IMR-90 (cell line): ENCODE measurements at regions not wholly inside any gene's neighbourhood (a gene's known extent, or its start where the extent isn't known, plus 50 kb on each side); places are given as distances from the start of the nearest gene placed in this dataset.

Experiments used
- ATAC-seq: fragments of 200-7000 bp; cut with Tn5 transposase; 2 replicates; pipeline ENCODE4 v1.9.1; 2020; ENCODE audit warnings: low read depth, mild to moderate bottlenecking, moderate library complexity
- BruUV-seq: library from RNA; stranded (reverse); fragments of 400-500 nt; replicated peaks from 2 replicates; lab custom pipeline; 2021; lab: Mats Ljungman, UMichigan
- CTCF ChIA-PET: fragments of 300-600 bp; formaldehyde crosslinking; extraction: SDS; loops from one replicate; lab custom pipeline; 2021; ENCODE audit warnings: antibody characterized with exemption; lab: Yijun Ruan, JAX
- POLR2A ChIA-PET: fragments of 300-600 bp; sonication (Branson Sonifier 250); formaldehyde crosslinking; loops from one replicate; lab custom pipeline; 2022; ENCODE audit warnings: antibody characterized with exemption; ENCODE audit not compliant: unreplicated experiment; lab: Charles Lee
- DNase-seq: peaks from one replicate; pipeline ENCODE4 v3.0.0; 2013
- H2AFZ ChIP-seq: replicated peaks from 2 replicates; pipeline ENCODE3; 2013; ENCODE audit warnings: low read length, mild to moderate bottlenecking; ENCODE audit not compliant: poor library complexity
- H2AK5ac ChIP-seq: 2 replicates; pipeline ENCODE4 v1.6.1; 2013; ENCODE audit warnings: low read depth, low read length, inconsistent platforms
- H2AK9ac ChIP-seq: replicated peaks from 2 replicates; pipeline ENCODE3; 2013; ENCODE audit warnings: mild to moderate bottlenecking, low read depth, low read length, moderate library complexity; ENCODE audit not compliant: poor library complexity
- H2BK120ac ChIP-seq: 2 replicates; pipeline ENCODE4 v1.6.1; 2013; ENCODE audit warnings: low read depth, low read length, inconsistent platforms
- H2BK15ac ChIP-seq: 3 replicates; pipeline ENCODE4 v1.6.1; 2013; ENCODE audit warnings: low read depth, low read length, inconsistent platforms
- H2BK20ac ChIP-seq: 2 replicates; pipeline ENCODE4 v1.6.1; 2013; ENCODE audit warnings: low read depth, mild to moderate bottlenecking, inconsistent platforms, low read length, moderate library complexity
- H2BK5ac ChIP-seq: 2 replicates; pipeline ENCODE4 v1.6.1; 2013; ENCODE audit warnings: mild to moderate bottlenecking, low read depth, low read length, inconsistent platforms; ENCODE audit not compliant: poor library complexity, severe bottlenecking
- H3K14ac ChIP-seq: replicated peaks from 2 replicates; pipeline ENCODE4 v1.6.1; 2013; ENCODE audit warnings: low read depth, low read length, inconsistent platforms
- H3K18ac ChIP-seq: 2 replicates; pipeline ENCODE4 v1.6.1; 2013; ENCODE audit warnings: low read depth, low read length, control low read depth
- H3K23ac ChIP-seq: 2 replicates; pipeline ENCODE4 v1.6.1; 2013; ENCODE audit warnings: low read depth, low read length, inconsistent platforms
- H3K27ac ChIP-seq: 2 replicates; pipeline ENCODE4 v1.5.1; 2013; ENCODE audit warnings: mild to moderate bottlenecking, control low read depth, low read length; ENCODE audit not compliant: insufficient read depth
- H3K27me3 ChIP-seq: 2 replicates; pipeline ENCODE4 v1.6.1; 2013; ENCODE audit warnings: low read length; ENCODE audit not compliant: control insufficient read depth, insufficient read depth
- H3K36me3 ChIP-seq: 2 replicates; pipeline ENCODE4 v1.6.1; 2013; ENCODE audit warnings: low read length, mixed read lengths; ENCODE audit not compliant: control insufficient read depth, insufficient read depth
- H3K4ac ChIP-seq: 2 replicates; pipeline ENCODE4 v1.6.1; 2013; ENCODE audit warnings: low read depth, low read length, inconsistent platforms
- H3K4me1 ChIP-seq: 2 replicates; pipeline ENCODE4 v1.6.1; 2013; ENCODE audit warnings: low read length, mixed read lengths; ENCODE audit not compliant: control insufficient read depth, insufficient read depth
- H3K4me2 ChIP-seq: 2 replicates; pipeline ENCODE4 v1.6.1; 2013; ENCODE audit warnings: low read depth, mild to moderate bottlenecking, control low read depth, low read length, moderate library complexity
- H3K4me3 ChIP-seq: 2 replicates; pipeline ENCODE4 v1.5.1; 2013; ENCODE audit warnings: low read depth, mild to moderate bottlenecking, control low read depth, low read length, moderate library complexity; ENCODE audit not compliant: insufficient read depth
- H3K56ac ChIP-seq: 2 replicates; pipeline ENCODE4 v1.6.1; 2013; ENCODE audit warnings: low read length, inconsistent platforms; ENCODE audit not compliant: insufficient read depth; ENCODE audit errors: extremely low read depth
- H3K79me1 ChIP-seq, 2 experiments: 2 replicates each; pipeline ENCODE4 v1.6.1; 2013; ENCODE audit warnings: low read length in 2 of 2, inconsistent platforms in 1 of 2, low read depth in 1 of 2
- H3K9ac ChIP-seq: 2 replicates; pipeline ENCODE4 v1.6.1; 2013; ENCODE audit warnings: low read depth, low read length, control low read depth
- H3K9me1 ChIP-seq: 2 replicates; pipeline ENCODE4 v1.6.1; 2013; ENCODE audit warnings: low read length, inconsistent platforms; ENCODE audit not compliant: insufficient read depth
- H3K9me3 ChIP-seq: 2 replicates; pipeline ENCODE4 v1.6.1; 2013; ENCODE audit warnings: low read length; ENCODE audit not compliant: control insufficient read depth, insufficient read depth
- H4K20me1 ChIP-seq: 2 replicates; pipeline ENCODE4 v1.6.1; 2013; ENCODE audit warnings: low read length, inconsistent platforms; ENCODE audit not compliant: insufficient read depth
- H4K5ac ChIP-seq: 2 replicates; pipeline ENCODE4 v1.6.1; 2013; ENCODE audit warnings: mild to moderate bottlenecking, low read depth, low read length, control low read depth
- H4K8ac ChIP-seq, 2 experiments: 2 replicates each; pipeline ENCODE4 v1.6.1; 2013; ENCODE audit warnings: low read depth in 2 of 2, low read length in 2 of 2, control low read depth in 1 of 2, inconsistent platforms in 1 of 2
- H4K91ac ChIP-seq: 2 replicates; pipeline ENCODE4 v1.6.1; 2013; ENCODE audit warnings: low read depth, low read length, inconsistent platforms; ENCODE audit not compliant: insufficient read depth
- BHLHE40 ChIP-seq: fragments of 150-350 bp; IDR thresholded peaks from 2 replicates; pipeline ENCODE4 v1.6.1; 2016; ENCODE audit warnings: mild to moderate bottlenecking, low read depth, low read length
- CEBPB ChIP-seq: IDR thresholded peaks from 2 replicates; pipeline ENCODE4 v1.6.1; 2012; ENCODE audit warnings: low read depth, low read length, improper control_type of control experiment
- CHD1 ChIP-seq: IDR thresholded peaks from 2 replicates; pipeline ENCODE4 v1.6.1; 2012; ENCODE audit warnings: low read depth, low read length, improper control_type of control experiment
- FOS ChIP-seq: fragments of 150-350 bp; IDR thresholded peaks from 2 replicates; pipeline ENCODE4 v1.6.1; 2016; ENCODE audit warnings: low read depth, low read length
- MAFK ChIP-seq: IDR thresholded peaks from 2 replicates; pipeline ENCODE4 v1.6.1; 2012; ENCODE audit warnings: low read depth, low read length, improper control_type of control experiment
- MAZ ChIP-seq: IDR thresholded peaks from 2 replicates; pipeline ENCODE4 v1.6.1; 2012; ENCODE audit warnings: low read depth, mild to moderate bottlenecking, low read length, improper control_type of control experiment, moderate library complexity, borderline replicate concordance
- MXI1 ChIP-seq: IDR thresholded peaks from 2 replicates; pipeline ENCODE4 v1.6.1; 2012; ENCODE audit warnings: low read depth, mild to moderate bottlenecking, low read length, moderate library complexity, borderline replicate concordance
- NFE2L2 ChIP-seq: fragments of 150-350 bp; IDR thresholded peaks from 2 replicates; pipeline ENCODE4 v1.6.1; 2016; ENCODE audit warnings: low read depth, mild to moderate bottlenecking, low read length
- POLR2A ChIP-seq: IDR thresholded peaks from 2 replicates; pipeline ENCODE4 v1.6.1; 2012; ENCODE audit warnings: mild to moderate bottlenecking, low read depth, low read length
- RAD21 ChIP-seq: IDR thresholded peaks from 2 replicates; pipeline ENCODE4 v1.6.1; 2012; ENCODE audit warnings: low read length, improper control_type of control experiment
- RCOR1 ChIP-seq: IDR thresholded peaks from 2 replicates; pipeline ENCODE4 v1.6.1; 2012; ENCODE audit warnings: mild to moderate bottlenecking, low read length, improper control_type of control experiment; ENCODE audit not compliant: insufficient replicate concordance
- RFX5 ChIP-seq: IDR thresholded peaks from 2 replicates; pipeline ENCODE4 v1.8.0; 2012; ENCODE audit warnings: low read depth, mild to moderate bottlenecking, low read length, moderate library complexity
- SMC3 ChIP-seq: fragments of 150-350 bp; IDR thresholded peaks from 2 replicates; pipeline ENCODE4 v1.6.1; 2016; ENCODE audit warnings: low read depth, mild to moderate bottlenecking, antibody characterized with exemption, low read length, moderate library complexity
- USF2 ChIP-seq: fragments of 150-350 bp; IDR thresholded peaks from 2 replicates; pipeline ENCODE4 v1.6.1; 2017; ENCODE audit warnings: mild to moderate bottlenecking, antibody characterized with exemption, low read length, low read depth
- WGBS, 2 experiments: methylation state at CpG; one replicate each; pipeline versions ENCODE4 v1.1.5 to v1.1.7; 2013; ENCODE audit warnings: missing lambda C conversion rate in 2 of 2; ENCODE audit not compliant: insufficient read length in 1 of 2; ENCODE audit errors: extremely low coverage in 2 of 2; 5-methylcytosine and 5-hydroxymethylcytosine counted together
- dilution Hi-C: fragments of 300-500 bp; cut with HindIII; formaldehyde crosslinking; loops from one replicate; pipeline ENCODE4 v1.14.3; 2018; ENCODE audit warnings: low sequenced_read_pairs; ENCODE audit not compliant: unreplicated experiment
- in situ Hi-C: fragments of 300-500 bp; cut with MboI; formaldehyde crosslinking; loops from 3 replicates; pipeline ENCODE4 v1.14.3; 2019; ENCODE audit warnings: low sequenced_read_pairs, inconsistent platforms, mixed read lengths
- intact Hi-C: fragments of 100-400 bp; cut with micrococcal nuclease; formaldehyde crosslinking; loops from 2 replicates; pipeline ENCODE4 v1.10.0; 2022
- TF ChIP-seq, protein P1 (sequence below): conservative IDR thresholded peaks from 2 replicates; pipeline ENCODE4 v1.5.1; 2012; ENCODE audit warnings: mild to moderate bottlenecking, low read depth, low read length, improper control_type of control experiment
- TF ChIP-seq, protein P2 (sequence below): fragments of 150-350 bp; IDR thresholded peaks from 2 replicates; pipeline ENCODE4 v1.6.1; 2016; ENCODE audit warnings: low read depth, mild to moderate bottlenecking, low read length, moderate library complexity, borderline replicate concordance

DNA sequence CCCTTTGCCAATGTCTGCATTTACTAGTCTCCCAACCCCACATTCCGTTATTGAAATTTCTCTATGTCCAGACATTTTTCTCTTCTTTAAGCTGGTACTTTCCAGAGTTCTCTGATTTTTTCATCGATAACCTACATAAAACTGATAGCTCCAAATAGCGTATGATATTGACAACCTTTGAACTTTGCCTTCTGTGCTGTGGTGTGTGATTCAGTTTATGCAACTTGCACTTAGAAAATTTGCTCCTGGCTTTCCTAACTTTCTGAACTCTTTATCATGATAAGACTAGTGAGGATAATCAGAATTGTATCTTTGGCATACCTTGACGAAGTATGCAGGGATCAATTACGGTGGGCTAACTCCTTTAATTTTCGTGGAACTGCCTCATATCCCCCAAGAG is 1261.3 kb downstream of the SI start:
- Histone ChIP-seq H3K9me3 (no peaks in the 10 kb centered on the region), H3K14ac (no peak overlapping the region), H3K79me1 (no peaks in the 10 kb centered on the region), H3K4me3 (no peak overlapping the region), H3K36me3 (no peaks in the 10 kb centered on the region), H2BK5ac (no peak overlapping the region), H3K4ac (no peak overlapping the region), H2AFZ (no peak overlapping the region), H4K5ac (no peak overlapping the region), H3K9ac (no peak overlapping the region), H2AK9ac (no peak overlapping the region), H4K91ac (no peak overlapping the region), H2BK15ac (no peak overlapping the region), H3K4me2 (no peak overlapping the region), H4K20me1 (no peaks in the 10 kb centered on the region), H4K8ac (no peak overlapping the region), H2BK120ac (no peak overlapping the region), H3K27ac (no peak overlapping the region), H3K23ac (no peak overlapping the region), H3K9me1 (no peaks in the 10 kb centered on the region), H3K4me1 (no peaks in the 10 kb centered on the region), H2AK5ac (no peak overlapping the region), H2BK20ac (no peak overlapping the region), H3K56ac (no peak overlapping the region), H3K27me3 (no peaks in the 10 kb centered on the region), H3K18ac (no peak overlapping the region)
- POLR2A ChIA-PET, result no interaction called here
- dilution Hi-C loops (no loop called here), in situ Hi-C loops (no loop called here), intact Hi-C loops (no loop called here)
- TF ChIP-seq MXI1 (no peak), RCOR1 (no peak), CEBPB (no peak), RFX5 (no peak), USF2 (no peak), CHD1 (no peak), POLR2A (no peak), FOS (no peak), NFE2L2 (no peak), RAD21 (no peak), MAZ (no peak), BHLHE40 (no peak), SMC3 (no peak), MAFK (no peak)
- TF ChIP-seq, protein P1, sequence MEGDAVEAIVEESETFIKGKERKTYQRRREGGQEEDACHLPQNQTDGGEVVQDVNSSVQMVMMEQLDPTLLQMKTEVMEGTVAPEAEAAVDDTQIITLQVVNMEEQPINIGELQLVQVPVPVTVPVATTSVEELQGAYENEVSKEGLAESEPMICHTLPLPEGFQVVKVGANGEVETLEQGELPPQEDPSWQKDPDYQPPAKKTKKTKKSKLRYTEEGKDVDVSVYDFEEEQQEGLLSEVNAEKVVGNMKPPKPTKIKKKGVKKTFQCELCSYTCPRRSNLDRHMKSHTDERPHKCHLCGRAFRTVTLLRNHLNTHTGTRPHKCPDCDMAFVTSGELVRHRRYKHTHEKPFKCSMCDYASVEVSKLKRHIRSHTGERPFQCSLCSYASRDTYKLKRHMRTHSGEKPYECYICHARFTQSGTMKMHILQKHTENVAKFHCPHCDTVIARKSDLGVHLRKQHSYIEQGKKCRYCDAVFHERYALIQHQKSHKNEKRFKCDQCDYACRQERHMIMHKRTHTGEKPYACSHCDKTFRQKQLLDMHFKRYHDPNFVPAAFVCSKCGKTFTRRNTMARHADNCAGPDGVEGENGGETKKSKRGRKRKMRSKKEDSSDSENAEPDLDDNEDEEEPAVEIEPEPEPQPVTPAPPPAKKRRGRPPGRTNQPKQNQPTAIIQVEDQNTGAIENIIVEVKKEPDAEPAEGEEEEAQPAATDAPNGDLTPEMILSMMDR, result no peak
- TF ChIP-seq, protein P2, sequence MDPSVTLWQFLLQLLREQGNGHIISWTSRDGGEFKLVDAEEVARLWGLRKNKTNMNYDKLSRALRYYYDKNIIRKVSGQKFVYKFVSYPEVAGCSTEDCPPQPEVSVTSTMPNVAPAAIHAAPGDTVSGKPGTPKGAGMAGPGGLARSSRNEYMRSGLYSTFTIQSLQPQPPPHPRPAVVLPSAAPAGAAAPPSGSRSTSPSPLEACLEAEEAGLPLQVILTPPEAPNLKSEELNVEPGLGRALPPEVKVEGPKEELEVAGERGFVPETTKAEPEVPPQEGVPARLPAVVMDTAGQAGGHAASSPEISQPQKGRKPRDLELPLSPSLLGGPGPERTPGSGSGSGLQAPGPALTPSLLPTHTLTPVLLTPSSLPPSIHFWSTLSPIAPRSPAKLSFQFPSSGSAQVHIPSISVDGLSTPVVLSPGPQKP, result no peak
- CTCF ChIA-PET, result no interaction called here
- WGBS, 2 experiments, result 40% methylated on average over 1 of the region's 6 CpGs; no CpG with 5 or more reads in 1 of the 2 experiments
- no TSS peak for BruUV-seq
- DNase-seq (no peak), ATAC-seq (no peak)
